ENCODE measurements at regions not wholly inside any gene's neighbourhood (a gene's known extent, or its start where the extent isn't known, plus 50 kb on each side); places are given as distances from the start of the nearest gene placed in this dataset.

- H3K4me3 ChIP-seq = no peak overlapping the region
- no peaks in the 10 kb centered on the region for H3K27me3 ChIP-seq
- TF ChIP-seq POLR2A (IDR thresholded peaks at IDR 0.05) (no peak), POLR2AphosphoS5 (IDR thresholded peaks at IDR 0.05) (no peak), EP300 (IDR thresholded peaks at IDR 0.05) (no peak)
- TF ChIP-seq, protein P1, sequence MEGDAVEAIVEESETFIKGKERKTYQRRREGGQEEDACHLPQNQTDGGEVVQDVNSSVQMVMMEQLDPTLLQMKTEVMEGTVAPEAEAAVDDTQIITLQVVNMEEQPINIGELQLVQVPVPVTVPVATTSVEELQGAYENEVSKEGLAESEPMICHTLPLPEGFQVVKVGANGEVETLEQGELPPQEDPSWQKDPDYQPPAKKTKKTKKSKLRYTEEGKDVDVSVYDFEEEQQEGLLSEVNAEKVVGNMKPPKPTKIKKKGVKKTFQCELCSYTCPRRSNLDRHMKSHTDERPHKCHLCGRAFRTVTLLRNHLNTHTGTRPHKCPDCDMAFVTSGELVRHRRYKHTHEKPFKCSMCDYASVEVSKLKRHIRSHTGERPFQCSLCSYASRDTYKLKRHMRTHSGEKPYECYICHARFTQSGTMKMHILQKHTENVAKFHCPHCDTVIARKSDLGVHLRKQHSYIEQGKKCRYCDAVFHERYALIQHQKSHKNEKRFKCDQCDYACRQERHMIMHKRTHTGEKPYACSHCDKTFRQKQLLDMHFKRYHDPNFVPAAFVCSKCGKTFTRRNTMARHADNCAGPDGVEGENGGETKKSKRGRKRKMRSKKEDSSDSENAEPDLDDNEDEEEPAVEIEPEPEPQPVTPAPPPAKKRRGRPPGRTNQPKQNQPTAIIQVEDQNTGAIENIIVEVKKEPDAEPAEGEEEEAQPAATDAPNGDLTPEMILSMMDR (IDR thresholded peaks at IDR 0.05) = no peak
- intact Hi-C loops (cut with DNase I) = no loop called here
- 82 to 90% methylated on average over 1 of the region's 1 CpG for WGBS, 2 donors
- DNase-seq = no peak
- H3K4me1 ChIP-seq = no peaks in the 10 kb centered on the region
- H3K27ac ChIP-seq = no peak overlapping the region
- no peaks in the 10 kb centered on the region for H3K36me3 ChIP-seq
- H3K9me3 ChIP-seq = no peaks in the 10 kb centered on the region
Observed at GRCh38 chr14:53748691-53749090, 207.9 kb downstream of the BMP4 start.

DNA sequence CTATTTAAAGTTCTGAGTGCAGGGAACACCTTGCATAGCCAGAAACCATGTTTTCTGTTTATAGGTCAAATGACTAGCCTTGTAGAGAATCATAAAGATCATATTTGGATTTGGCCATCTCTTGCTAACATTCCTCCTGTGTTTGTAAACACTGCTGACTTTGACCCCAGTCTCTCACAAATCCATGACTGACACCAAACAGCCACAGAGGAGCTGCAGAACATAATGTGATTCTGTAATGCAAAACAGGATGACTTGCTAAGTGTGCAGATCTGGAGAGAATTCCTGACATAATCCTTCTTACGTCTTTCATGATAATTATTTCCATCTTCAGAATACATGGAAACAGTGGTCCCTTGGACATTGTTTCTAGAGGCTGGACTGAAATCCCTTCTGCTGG is 211.8 kb downstream of the BMP4 start:
- Histone ChIP-seq H3K4me1 (no peaks in the 10 kb centered on the region), H3K27me3 (no peaks in the 10 kb centered on the region), H3K27ac (no peak overlapping the region), H3K4me3 (no peak overlapping the region), H3K9me3 (no peaks in the 10 kb centered on the region), H3K36me3 (no peaks in the 10 kb centered on the region)
- TF ChIP-seq, protein P1 (IDR thresholded peaks at IDR 0.05) = no peak
- TF ChIP-seq EP300 (IDR thresholded peaks at IDR 0.05) = no peak
- no peak for TF ChIP-seq POLR2AphosphoS5 (IDR thresholded peaks at IDR 0.05)
- TF ChIP-seq POLR2A (IDR thresholded peaks at IDR 0.05) = no peak
- intact Hi-C loops (cut with DNase I) = no loop called here
- WGBS, 2 donors = 75 to 84% methylated on average over 1 of the region's 1 CpG
- no peak for DNase-seq

GRCh38 chr14:53743371-53743770 is 213.3 kb downstream of the BMP4 start:
- H3K9me3 ChIP-seq = no peaks in the 10 kb centered on the region
- intact Hi-C loops (cut with DNase I) = no loop called here

GRCh38 chr14:53742233-53742620 is 214.4 kb downstream of the BMP4 start:
- intact Hi-C loops (cut with DNase I) = no loop called here
- Histone ChIP-seq H3K27ac (no peak overlapping the region), H3K4me3 (no peak overlapping the region), H3K4me1 (no peaks in the 10 kb centered on the region), H3K9me3 (no peaks in the 10 kb centered on the region), H3K27me3 (no peaks in the 10 kb centered on the region), H3K36me3 (no peaks in the 10 kb centered on the region)
- no peak for TF ChIP-seq POLR2AphosphoS5 (IDR thresholded peaks at IDR 0.05)
- TF ChIP-seq, protein P1 (IDR thresholded peaks at IDR 0.05) = no peak
- no peak for TF ChIP-seq EP300 (IDR thresholded peaks at IDR 0.05)
- TF ChIP-seq POLR2A (IDR thresholded peaks at IDR 0.05) = no peak
- WGBS, 2 donors = 44 to 73% methylated on average over 3 of the region's 3 CpGs
- DNase-seq = no peak

More at GRCh38 chr14:53743371-53743770, 213.3 kb downstream of the BMP4 start:
- H3K4me1 ChIP-seq = no peaks in the 10 kb centered on the region
- no peak overlapping the region for H3K27ac ChIP-seq
- H3K27me3 ChIP-seq = no peaks in the 10 kb centered on the region
- TF ChIP-seq POLR2AphosphoS5 (IDR thresholded peaks at IDR 0.05) (no peak), EP300 (IDR thresholded peaks at IDR 0.05) (no peak)
- DNase-seq = no peak
- H3K4me3 ChIP-seq = no peak overlapping the region
- no peaks in the 10 kb centered on the region for H3K36me3 ChIP-seq
- WGBS, 2 donors = 79 to 84% methylated on average over 5 of the region's 5 CpGs

GRCh38 chr14:53741479-53742232 is 215.0 kb downstream of the BMP4 start:
- Histone ChIP-seq H3K9me3 (no peaks in the 10 kb centered on the region), H3K4me3 (no peak overlapping the region), H3K36me3 (no peaks in the 10 kb centered on the region), H3K27ac (no peak overlapping the region), H3K4me1 (no peaks in the 10 kb centered on the region), H3K27me3 (no peaks in the 10 kb centered on the region)
- intact Hi-C loops (cut with DNase I) = no loop called here
- 64 to 70% methylated on average over 5 of the region's 5 CpGs for WGBS, 2 donors
- TF ChIP-seq POLR2AphosphoS5 (IDR thresholded peaks at IDR 0.05) (no peak), POLR2A (IDR thresholded peaks at IDR 0.05) (no peak), EP300 (IDR thresholded peaks at IDR 0.05) (no peak)
- TF ChIP-seq, protein P1 (IDR thresholded peaks at IDR 0.05) = no peak
- DNase-seq = no peak
